ENCODE measurements at regions not wholly inside any gene's neighbourhood (a gene's known extent, or its start where the extent isn't known, plus 50 kb on each side); places are given as distances from the start of the nearest gene placed in this dataset.

DNA sequence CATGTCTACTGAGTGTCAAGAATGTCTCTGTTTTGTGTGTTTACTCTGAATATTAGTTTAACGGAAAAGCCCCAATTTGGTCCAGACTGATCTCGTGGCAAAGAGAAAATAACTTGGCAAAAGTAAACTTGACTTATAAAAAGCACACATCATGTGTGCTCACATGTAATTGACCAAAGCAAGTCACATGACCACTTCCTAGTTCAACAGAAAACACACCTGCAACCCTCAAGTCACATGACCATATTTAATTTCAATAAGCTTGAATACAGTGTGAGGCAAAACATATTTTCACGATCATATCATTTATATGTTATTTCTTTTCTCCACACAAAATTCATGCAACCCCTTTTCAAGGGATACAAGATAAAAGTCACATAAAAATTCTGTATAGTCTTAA, 662.4 kb downstream of the SLITRK1 start:
- DNase-seq (ENCODE audit: unreplicated experiment), result no peak
- no TSS peak for BruUV-seq (replicated peaks)
- peaks cover 5% of the 10 kb centered on the region for H3K36me3 Mint-ChIP-seq (ENCODE audit: insufficient read depth, unreplicated experiment)
- peaks cover 43% of the 10 kb centered on the region for H3K4me1 Mint-ChIP-seq (ENCODE audit: insufficient read depth, unreplicated experiment)
- intact Hi-C loops (cut with micrococcal nuclease), result no loop called here
- no peak overlapping the region for H3K27ac Mint-ChIP-seq (ENCODE audit: low read depth, unreplicated experiment)
- ChIA-PET POLR2A (interaction anchor here (1.1 kb wide), 1 partner anchor 16 kb away, joined by 3 read pairs; no protein-coding TSS in a partner anchor), CTCF (interaction anchor here (1.6 kb wide), 1 partner anchor 8 kb away, joined by 4 read pairs; no protein-coding TSS in a partner anchor)
- no peaks in the 10 kb centered on the region for H3K27me3 Mint-ChIP-seq (ENCODE audit: insufficient read depth, unreplicated experiment)
- TF ChIP-seq, protein P1, sequence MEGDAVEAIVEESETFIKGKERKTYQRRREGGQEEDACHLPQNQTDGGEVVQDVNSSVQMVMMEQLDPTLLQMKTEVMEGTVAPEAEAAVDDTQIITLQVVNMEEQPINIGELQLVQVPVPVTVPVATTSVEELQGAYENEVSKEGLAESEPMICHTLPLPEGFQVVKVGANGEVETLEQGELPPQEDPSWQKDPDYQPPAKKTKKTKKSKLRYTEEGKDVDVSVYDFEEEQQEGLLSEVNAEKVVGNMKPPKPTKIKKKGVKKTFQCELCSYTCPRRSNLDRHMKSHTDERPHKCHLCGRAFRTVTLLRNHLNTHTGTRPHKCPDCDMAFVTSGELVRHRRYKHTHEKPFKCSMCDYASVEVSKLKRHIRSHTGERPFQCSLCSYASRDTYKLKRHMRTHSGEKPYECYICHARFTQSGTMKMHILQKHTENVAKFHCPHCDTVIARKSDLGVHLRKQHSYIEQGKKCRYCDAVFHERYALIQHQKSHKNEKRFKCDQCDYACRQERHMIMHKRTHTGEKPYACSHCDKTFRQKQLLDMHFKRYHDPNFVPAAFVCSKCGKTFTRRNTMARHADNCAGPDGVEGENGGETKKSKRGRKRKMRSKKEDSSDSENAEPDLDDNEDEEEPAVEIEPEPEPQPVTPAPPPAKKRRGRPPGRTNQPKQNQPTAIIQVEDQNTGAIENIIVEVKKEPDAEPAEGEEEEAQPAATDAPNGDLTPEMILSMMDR (IDR thresholded peaks at IDR 0.05; ENCODE audit: unreplicated experiment), result no peak
- H3K9me3 Mint-ChIP-seq (ENCODE audit: unreplicated experiment), result no peaks in the 10 kb centered on the region
- no peak overlapping the region for H3K4me3 Mint-ChIP-seq (ENCODE audit: unreplicated experiment)

DNA sequence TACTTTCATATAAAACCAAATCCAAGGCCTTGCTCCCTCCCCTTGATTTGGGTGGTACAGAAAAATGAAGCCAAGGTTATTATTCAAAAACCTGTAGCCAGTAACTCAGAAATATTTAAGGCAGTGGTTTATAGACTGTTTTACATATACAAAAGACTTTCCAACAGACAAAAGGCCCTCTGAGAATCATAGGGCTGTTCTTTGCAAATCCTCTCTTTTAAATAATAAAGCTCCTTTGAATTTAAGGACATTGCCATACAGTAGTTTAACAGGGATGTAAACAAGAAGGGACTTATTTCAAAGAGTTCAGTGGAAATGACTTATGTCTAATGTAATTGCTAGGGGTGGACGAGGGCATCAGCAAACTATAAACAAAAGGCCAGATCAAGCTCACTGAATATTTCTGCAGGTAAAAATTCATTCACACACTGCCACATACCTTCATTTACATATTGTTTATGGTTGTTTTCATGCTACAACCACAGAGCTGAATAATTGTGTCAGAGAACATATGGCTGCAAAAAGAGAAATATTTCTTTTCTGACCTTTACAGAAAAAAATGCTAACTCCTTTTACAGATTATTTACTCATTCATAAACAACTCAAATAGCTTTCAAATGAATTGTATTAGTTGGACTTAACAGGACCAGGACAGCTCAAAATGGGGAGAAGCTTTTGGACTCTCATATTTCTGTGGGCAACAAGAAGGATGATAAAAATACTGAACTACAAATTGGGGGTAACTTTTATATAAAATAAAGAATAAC, 665.6 kb downstream of the SLITRK1 start:
- Mint-ChIP-seq H3K4me3 (ENCODE audit: unreplicated experiment) (no peak overlapping the region), H3K4me1 (ENCODE audit: insufficient read depth, unreplicated experiment) (peaks cover 29% of the 10 kb centered on the region), H3K9me3 (ENCODE audit: unreplicated experiment) (no peaks in the 10 kb centered on the region), H3K36me3 (ENCODE audit: insufficient read depth, unreplicated experiment) (peaks cover 5% of the 10 kb centered on the region), H3K27ac (ENCODE audit: low read depth, unreplicated experiment) (peak overlapping the region; percentile 57), H3K27me3 (ENCODE audit: insufficient read depth, unreplicated experiment) (no peaks in the 10 kb centered on the region)
- intact Hi-C loops (cut with micrococcal nuclease), result no loop called here
- CTCF ChIA-PET, result interaction anchor here (0.6 to 0.7 kb wide), 4 partner anchors 74 to 427 kb away, joined by 3 to 5 read pairs (median 3); no protein-coding TSS in a partner anchor
- POLR2A ChIA-PET, result interaction anchor here (0.7 to 1.8 kb wide), 2 partner anchors 18 to 586 kb away, joined by 3 read pairs; no protein-coding TSS in a partner anchor
- DNase-seq (ENCODE audit: unreplicated experiment), result no peak
- no TSS peak for BruUV-seq (replicated peaks)
- TF ChIP-seq, protein P1 (IDR thresholded peaks at IDR 0.05; ENCODE audit: unreplicated experiment), result no peak

DNA sequence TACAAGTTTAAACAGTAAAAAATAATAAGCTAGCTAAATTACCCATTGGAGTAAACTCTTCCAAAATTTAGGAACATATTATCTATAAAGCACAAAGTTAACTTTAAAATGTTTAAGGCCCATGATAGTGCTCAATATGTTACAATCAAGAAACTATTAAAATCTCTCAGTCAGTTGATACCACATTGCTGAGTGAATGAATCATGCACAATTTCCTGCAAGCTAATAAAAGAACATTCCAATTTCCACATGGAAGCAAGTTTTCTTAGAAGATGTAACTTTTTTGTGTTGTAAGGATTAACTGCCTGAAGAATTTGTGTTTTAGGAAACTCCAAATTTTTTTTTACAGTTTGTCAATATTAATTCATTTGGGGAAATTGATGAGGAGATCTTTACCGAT, 666.6 kb downstream of the SLITRK1 start:
- Mint-ChIP-seq H3K9me3 (ENCODE audit: unreplicated experiment) (no peaks in the 10 kb centered on the region), H3K27me3 (ENCODE audit: insufficient read depth, unreplicated experiment) (no peaks in the 10 kb centered on the region), H3K4me1 (ENCODE audit: insufficient read depth, unreplicated experiment) (peaks cover 21% of the 10 kb centered on the region), H3K4me3 (ENCODE audit: unreplicated experiment) (no peak overlapping the region), H3K36me3 (ENCODE audit: insufficient read depth, unreplicated experiment) (peaks cover 4% of the 10 kb centered on the region), H3K27ac (ENCODE audit: low read depth, unreplicated experiment) (peak overlapping the region; percentile 39)
- intact Hi-C loops (cut with micrococcal nuclease), result no loop called here
- TF ChIP-seq, protein P1 (IDR thresholded peaks at IDR 0.05; ENCODE audit: unreplicated experiment), result no peak
- no TSS peak for BruUV-seq (replicated peaks)
- POLR2A ChIA-PET, result interaction anchor here (0.7 to 1.8 kb wide), 3 partner anchors 17 to 587 kb away, joined by 3 read pairs; no protein-coding TSS in a partner anchor
- peak; percentile 32 for DNase-seq (ENCODE audit: unreplicated experiment)
- CTCF ChIA-PET, result interaction anchor here (0.6 to 1.0 kb wide), 4 partner anchors 10 to 428 kb away, joined by 3 to 5 read pairs (median 3); no protein-coding TSS in a partner anchor

DNA sequence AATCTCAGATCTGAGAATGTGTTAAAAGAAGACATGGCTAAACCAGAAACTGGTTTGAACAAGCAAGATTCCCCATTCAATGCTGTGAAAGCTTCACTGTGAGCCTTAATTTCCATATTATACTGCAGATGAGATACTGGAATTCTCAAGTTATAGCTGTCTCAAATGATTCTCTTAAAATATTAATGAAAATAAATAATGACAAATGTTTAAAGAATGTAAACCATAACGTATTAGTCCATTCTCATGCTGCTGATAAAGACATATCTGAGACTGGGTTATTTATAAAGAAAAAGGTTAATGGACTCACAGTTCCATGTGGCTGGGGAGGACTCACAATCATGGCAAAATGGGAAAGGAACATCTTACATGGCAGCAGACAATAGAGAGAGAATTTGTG, 667.8 kb downstream of the SLITRK1 start:
- H3K4me1 Mint-ChIP-seq (ENCODE audit: insufficient read depth, unreplicated experiment), result peaks cover 15% of the 10 kb centered on the region
- BruUV-seq (replicated peaks), result no TSS peak
- no peaks in the 10 kb centered on the region for H3K27me3 Mint-ChIP-seq (ENCODE audit: insufficient read depth, unreplicated experiment)
- peak overlapping the region; percentile 39 for H3K27ac Mint-ChIP-seq (ENCODE audit: low read depth, unreplicated experiment)
- DNase-seq (ENCODE audit: unreplicated experiment), result no peak
- H3K4me3 Mint-ChIP-seq (ENCODE audit: unreplicated experiment), result no peak overlapping the region
- TF ChIP-seq, protein P1 (IDR thresholded peaks at IDR 0.05; ENCODE audit: unreplicated experiment), result no peak
- H3K9me3 Mint-ChIP-seq (ENCODE audit: unreplicated experiment), result peaks cover 7% of the 10 kb centered on the region
- ChIA-PET CTCF (interaction anchor here (0.6 kb wide), 1 partner anchor 503 kb away, joined by 3 read pairs; no protein-coding TSS in a partner anchor), POLR2A (interaction anchor here (1.1 to 1.5 kb wide), 2 partner anchors 35 to 236 kb away, joined by 3 read pairs; no protein-coding TSS in a partner anchor)
- intact Hi-C loops (cut with micrococcal nuclease), result no loop called here
- H3K36me3 Mint-ChIP-seq (ENCODE audit: insufficient read depth, unreplicated experiment), result no peaks in the 10 kb centered on the region
